NCI-H2196 treated with DMSO at 0.1 percent for 48 hours (cell line): ENCODE measurements at regions not wholly inside any gene's neighbourhood (a gene's known extent, or its start where the extent isn't known, plus 50 kb on each side); places are given as distances from the start of the nearest gene placed in this dataset.
"Not testable (repeated sequence)": the region's sequence is repeated elsewhere in the genome, so short reads cannot be mapped to it uniquely, and the experiment has no call there.

Experiments used
- DNase-seq: peaks from one replicate; lab custom pipeline; 2025; ENCODE audit not compliant: unreplicated experiment; lab: John Stamatoyannopoulos, UW

DNA sequence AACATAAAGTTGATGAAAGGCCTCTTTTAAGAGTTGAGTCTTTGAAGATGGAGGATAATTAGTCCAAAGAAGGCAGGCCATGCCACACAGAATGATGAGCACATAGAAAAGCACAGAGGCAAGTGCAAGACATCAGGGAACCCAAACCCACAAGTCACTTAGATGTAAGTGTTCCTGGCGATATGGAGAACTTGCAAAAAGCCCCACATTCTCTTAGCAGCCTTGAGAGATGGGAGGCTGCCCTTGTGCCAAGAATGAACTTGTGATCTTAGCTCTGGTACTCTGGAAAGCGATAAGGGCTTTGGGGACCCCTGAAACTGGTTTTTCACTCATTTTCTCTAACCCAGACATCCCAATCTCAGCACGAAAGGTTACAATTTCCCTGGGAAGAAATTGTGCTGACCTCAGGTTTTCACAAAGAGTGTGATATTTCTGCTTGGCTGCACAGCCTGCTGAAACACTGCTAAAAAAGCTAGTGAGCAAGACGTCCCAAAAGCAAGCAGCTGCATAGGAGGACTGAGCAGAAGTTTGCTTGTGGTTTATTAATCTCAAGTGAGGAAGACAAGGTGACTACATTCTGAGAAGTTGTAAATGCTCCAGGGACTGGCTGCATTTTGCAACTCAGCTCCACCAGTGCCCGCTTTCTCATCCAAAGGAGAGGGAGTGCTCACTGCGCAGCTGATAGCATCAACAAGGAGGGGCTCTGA lies 496.9 kb upstream of the CAMK1G start:
- DNase-seq = no peak

DNA sequence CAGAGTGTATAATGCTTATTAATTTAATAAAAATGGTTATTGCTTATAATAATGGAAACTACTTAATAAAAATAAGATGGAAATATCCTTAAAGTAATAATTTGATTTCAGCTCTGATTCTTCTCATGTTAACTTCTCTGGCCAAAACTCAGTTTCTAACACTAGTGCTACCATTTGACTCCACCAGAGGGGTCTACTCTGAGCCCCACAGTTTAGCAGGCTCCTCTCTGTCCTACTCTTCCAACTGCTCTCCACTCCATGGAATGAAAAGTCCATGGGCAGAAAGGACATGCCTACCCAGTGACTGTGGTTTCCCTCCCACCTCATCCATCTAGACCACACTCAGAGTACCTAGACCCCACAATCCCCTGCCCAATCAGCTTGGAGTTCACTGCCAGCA lies 489.1 kb upstream of the CAMK1G start:
- DNase-seq = no peak

DNA sequence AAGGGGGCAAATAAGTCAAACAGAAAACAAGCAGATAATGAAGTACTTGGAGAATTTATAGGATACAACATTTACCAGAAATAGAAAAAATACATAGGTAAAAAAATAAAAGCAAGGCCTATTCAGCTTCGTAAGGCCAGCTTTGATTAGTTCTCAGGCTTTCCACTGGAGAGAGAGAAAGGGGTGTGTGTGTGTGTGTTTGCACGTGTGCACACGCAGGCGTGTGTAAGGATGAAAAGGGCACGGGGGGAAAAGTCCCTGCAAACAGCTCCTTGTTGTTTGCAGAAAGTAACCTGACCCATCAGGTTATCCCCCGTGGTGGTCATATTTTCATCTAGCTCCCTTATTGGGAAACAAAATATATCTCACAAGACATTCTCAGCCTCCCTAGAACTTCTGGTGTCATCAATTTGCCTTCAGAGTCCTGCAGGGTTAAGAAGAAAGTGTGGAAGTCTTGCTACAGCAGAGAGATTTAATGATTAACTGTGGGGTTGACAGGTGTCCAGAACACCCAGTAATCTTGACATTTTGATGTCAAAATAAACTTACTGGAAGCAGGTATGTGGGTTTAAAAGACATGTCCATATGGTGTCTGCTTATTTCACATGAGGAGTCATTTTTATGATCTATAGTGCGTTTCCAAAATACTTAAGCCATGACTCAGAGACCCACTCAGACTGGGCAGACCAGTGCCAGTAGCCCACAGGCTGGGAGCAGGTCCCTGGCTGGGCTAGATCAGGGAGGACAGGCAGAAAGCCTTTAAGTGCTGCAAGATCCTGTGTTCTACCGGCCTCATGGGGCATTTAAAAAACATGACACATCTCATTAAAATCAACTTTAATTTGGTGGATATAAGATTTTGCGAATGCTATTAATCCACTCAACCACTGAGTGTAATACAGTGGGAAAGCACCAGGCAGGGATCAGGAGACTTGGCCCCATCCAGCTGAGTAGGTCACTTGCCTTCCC lies 487.6 kb upstream of the CAMK1G start:
- no peak for DNase-seq

DNA sequence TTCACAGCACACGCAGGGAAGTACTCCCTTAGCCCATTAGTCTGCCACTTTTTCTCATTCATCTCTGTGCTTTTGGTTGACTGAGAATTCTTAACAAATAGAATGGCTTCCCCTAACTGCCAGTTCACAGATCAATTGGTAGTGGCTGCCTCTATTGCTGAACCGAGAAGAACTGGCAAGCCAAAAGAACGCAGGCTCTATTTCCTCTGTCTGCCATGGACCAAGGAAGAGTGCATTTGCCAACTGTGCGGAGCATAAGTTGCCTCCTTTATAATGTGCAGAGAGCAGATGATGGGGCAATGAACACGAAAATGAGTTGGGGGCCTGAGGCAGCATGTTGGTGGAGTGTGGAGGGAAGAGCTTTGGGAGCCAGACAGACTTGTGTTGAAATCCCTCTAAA lies 483.1 kb upstream of the CAMK1G start:
- DNase-seq = no peak

DNA sequence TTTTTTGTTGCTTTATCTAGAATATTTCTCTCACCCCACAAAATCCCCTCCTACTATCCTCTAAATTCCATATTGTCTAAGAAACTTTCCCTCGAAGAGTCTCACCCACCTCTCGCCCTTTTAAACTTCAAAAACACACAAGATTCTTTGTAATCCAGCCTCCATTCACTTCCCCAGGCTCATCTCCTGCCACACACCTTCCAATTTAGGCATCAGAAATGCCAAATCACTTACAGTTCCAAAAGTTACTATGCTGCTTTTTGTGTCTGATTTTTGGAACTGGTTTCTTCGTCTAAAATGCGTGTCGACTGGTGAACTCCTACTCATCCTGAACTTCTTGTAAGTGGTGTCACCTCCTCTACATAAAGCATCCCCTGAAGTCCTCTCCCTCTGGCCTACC lies 482.4 kb upstream of the CAMK1G start:
- no peak for DNase-seq

DNA sequence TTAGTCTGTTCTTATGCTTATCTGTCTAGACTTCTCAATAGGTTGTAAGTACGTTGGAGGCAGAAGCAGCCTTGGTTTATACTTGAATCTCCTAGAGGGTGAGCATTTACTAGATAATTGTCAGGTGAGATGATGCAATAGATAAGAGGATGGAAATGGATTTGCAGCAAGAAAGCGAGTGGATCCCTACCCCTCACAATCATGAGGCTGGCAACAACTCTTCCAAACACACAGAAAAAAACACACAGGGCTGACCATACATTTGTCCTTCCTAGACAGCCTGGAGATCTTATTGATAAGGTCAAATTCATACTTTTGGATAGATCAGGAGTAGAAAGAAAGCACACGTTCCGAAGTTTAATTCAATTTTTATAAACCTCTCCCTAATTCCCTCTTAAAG lies 481.4 kb upstream of the CAMK1G start:
- DNase-seq = no peak

DNA sequence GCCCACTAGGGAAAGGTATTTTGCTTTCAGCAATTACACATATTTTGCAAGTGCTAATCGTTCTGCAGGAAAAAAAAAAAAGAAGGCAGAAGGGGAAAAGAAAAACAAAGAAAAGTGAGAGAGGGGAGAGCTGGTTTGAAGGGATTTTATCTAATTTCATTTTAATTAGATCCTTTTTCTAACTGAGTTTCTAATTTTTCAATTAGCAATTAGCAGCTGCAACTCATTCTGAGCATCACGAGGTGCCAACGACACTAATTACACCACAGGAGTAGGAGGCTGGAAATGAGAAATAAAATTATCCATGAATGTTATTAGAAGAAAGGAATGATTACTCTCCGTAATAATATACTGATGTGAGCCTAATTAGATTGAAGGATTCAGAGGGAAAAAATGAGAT lies 481.0 kb upstream of the CAMK1G start:
- no peak for DNase-seq

DNA sequence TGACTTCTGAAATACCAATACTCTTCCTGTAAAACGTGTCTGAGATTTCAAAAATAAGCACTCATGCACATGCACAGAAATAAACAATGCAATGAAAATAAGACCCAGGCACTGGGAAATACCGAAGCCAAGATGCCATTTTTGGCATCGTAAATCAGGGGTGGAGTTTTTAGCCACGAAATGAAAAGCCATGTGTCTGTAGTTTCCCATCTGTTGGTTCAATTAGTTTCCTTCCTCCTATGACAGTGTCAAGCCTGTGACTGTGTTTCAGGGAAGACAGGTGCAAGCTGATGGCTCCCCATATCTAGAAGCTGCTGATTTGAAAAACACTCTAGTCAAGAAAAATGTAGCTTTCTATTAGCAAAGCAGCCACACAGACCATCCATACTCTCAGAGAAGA lies 480.4 kb upstream of the CAMK1G start:
- no peak for DNase-seq

DNA sequence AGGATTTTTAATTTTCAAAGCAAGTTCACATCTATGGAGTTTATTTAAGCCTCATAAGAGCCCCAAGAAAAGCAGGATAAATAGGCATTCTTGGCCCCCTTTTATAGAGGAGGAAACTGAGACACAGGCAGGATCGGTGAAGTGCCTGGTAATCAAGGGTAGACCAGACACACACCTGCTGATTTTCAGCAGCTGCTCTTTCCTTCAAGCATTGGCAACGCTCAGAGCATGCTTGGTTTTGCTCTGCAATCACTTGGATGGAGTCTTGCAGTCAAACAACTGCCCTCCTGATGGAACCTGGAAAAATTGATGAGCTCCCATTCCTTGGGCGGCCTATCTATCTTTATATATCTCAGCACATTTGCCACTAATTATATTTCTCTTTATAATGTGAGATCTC lies 478.9 kb upstream of the CAMK1G start:
- no peak for DNase-seq

DNA sequence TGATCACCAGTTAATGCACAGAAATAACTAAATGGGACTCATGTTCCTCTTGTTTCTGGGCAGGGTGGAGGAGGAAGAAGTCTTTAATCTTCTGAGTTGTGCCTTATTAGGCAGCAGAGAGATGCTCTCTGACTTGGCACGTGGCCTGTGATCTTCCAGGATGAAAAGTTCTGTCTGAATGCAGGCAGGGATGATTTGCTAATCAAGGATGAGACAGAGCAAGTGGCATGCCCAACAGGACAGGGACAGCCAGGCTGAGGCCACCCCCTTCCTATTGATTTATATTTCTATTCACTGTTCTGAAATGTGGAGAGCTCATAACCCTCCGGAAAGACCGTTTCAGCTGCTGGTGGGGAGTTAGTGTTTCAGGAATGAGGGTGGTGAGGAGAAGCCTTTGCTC lies 477.8 kb upstream of the CAMK1G start:
- no peak for DNase-seq

DNA sequence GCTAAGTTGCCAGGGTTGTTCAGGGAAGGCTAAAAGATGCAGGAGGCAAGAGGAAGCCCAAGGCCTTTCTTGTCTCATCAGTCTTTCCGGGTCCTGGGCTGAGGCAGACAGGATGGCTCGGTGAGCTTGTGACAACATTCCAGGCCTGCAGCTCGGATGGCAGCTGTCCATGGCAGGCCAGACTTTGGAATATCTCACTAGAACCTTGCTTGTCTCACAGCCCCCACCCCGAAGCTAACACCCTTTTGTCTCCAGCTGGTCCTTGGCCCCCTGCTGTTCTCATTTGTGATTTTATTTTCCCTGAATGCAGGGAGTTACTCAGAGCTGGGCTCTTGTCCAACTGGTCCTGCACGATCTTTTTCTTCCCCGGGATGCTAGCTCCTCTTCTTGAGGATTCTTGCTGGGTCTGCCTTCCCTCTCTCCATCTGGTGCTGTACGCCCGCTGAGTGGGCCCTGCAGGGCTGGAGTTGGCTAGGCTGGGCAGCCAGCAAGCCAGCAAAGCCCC lies 477.2 kb upstream of the CAMK1G start:
- peak; percentile 2 for DNase-seq

DNA sequence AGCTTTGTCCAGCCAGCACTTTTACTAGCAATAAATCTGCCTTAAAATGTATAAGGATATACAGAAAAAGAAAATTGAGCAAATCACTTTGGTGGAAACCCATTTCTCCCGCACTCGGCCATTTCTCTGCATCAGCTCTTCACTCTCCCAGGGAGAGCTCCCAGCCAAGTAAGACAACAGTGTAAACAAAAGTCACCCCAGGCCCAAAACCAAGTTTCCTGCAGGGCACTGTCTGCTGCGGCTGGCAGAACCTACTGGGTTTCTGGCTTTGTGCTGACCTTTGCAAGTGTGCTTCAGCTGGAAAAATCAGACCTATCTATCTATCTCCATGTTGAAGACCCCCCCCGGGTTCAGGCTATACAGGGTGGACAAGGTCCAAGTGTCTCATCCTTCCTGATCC lies 476.7 kb upstream of the CAMK1G start:
- no peak for DNase-seq

DNA sequence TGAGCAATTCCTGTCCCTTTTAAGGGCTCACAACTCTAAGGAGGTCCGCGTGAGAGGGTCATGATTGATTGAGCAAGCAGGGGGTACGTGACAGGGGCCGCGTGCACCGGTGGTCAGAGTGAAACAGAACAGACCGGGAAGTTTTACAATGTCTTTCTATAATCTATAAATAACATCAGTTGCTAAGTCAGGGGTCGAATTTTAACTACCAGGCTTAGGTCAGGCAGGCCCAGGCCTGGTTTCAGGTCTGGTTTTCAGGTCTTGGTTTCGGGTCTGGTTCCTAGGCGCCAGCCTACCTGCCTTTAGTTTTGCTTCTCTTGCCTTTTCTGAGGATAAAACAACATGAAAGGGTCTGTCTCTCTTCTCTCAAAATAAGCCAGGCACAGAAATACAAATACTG lies 476.0 kb upstream of the CAMK1G start:
- no peak for DNase-seq

DNA sequence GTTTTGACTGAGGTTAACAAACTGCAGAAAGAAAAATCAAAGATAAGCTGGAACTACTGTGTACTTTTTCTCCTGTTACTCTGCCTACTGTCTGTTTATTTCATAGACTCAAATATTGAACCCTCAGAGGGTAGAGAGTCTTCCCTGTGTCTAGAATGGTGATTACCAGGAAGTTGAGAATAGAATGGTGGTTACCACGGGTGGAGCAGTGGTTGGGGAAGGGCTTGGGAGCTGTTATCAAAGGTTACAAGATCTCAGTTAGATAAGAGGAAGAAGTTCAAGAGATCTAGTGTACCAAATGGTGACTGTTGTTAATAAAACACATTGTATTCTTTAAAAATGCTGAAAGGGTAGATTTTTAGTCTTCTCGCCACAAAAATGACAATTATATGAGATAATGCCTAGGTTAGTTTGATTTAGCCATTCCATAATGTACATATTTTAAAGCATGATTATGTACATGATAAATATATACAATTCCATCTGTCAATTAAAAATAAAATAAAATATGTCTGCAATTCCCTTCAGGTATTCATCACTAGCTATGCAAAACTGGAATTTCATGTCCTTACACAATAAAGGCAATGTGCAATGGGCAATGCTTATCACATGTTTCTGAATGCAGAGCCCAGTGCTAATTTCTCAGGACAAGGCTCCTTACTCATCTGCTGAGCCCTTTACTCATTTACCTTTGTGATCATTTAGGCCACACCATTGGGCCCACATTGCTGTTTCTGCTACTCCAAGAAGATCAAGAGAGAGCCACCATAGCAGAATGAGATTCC lies 474.3 kb upstream of the CAMK1G start:
- DNase-seq = no peak

DNA sequence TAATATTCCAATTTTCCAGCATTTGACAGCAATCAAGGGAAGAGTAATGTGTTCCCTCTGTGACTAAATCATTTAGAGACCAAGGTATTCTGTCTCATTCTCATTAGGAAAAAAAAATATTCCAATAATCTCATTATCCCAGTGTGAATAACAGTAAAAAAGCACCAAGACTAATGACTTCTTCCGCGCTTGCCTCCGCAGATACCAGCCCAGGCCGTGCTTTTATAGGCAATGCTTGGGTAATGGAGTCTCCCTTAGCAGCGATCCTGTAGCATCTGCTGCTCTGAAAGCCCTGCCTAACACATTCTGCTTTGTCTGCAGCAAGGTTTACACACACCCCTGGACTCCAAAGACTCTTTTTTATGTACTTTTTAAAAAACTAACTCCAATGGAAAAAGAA lies 470.0 kb upstream of the CAMK1G start:
- DNase-seq = no peak

DNA sequence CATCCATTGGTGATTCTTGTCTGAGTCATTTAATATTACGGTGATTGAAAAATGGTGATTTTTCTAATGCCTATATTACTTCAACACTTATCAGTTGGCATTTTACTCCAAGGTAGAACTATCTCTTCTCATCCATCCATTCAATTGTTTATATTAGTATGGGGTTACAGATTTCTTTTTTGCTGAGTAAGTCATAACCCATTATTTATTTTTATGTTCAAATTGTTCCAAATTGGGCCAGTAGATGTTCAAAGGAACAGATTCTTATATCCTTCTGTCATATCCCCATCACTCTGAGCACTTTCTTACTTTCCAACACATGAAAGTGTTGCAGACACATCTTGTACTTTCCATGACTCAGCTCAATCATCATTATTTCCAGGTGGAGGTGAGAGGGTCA lies 466.8 kb upstream of the CAMK1G start:
- DNase-seq = no peak

DNA sequence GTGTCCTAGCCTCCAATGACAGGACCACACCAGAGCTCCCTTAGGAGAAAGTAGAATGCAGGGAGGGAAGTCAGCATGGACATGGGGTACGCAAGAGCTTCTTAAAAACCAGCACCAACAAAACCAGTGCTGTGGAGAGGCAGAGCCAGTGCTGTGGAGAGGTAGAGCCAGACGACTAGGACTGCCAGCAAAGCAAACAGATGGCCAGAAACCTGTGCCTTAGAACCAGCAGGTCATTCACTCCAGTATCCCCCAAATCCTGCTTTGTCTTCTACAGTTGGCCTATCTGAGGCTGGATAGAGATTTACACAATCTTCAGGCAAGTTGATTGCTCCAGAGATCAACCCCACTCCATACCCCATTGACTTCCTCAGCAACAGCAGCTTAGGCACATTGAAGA lies 459.9 kb upstream of the CAMK1G start:
- no peak for DNase-seq

DNA sequence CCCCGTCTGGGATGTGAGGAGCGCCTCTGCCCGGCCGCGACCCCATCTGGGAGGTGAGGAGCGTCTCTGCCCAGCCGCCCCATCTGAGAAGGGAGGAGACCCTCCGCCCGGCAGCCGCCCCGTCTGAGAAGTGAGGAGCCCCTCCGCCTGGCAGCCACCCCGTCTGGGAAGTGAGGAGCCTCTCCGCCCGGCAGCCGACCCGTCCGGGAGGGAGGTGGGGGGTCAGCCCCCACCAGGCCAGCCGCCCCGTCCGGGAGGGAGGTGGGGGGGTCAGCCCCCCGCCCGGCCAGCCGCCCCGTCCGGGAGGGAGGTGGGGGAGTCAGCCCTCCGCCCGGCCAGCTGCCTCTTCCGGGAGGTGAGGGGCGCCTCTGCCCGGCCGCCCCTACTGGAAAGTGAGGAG lies 454.4 kb upstream of the CAMK1G start:
- DNase-seq = not testable (repeated sequence)

DNA sequence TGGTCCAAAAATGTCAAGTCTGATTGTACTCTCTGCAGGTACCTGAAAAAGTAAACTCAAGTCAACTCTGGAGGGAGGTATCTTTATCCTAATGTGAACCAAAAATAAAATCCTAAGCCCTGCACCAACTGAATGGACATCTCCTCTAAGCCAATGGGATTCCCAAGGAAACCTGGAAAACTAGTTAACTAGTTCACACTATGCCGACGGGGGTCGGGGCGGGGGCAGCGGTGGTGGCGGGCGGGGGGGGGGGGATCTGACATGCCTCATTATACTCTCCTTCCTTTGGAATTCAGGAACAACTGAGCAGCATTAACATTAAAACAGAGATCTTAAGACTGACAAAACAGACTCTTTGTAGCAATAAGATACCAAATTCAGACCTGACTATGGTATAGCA lies 452.6 kb upstream of the CAMK1G start:
- DNase-seq = no peak

DNA sequence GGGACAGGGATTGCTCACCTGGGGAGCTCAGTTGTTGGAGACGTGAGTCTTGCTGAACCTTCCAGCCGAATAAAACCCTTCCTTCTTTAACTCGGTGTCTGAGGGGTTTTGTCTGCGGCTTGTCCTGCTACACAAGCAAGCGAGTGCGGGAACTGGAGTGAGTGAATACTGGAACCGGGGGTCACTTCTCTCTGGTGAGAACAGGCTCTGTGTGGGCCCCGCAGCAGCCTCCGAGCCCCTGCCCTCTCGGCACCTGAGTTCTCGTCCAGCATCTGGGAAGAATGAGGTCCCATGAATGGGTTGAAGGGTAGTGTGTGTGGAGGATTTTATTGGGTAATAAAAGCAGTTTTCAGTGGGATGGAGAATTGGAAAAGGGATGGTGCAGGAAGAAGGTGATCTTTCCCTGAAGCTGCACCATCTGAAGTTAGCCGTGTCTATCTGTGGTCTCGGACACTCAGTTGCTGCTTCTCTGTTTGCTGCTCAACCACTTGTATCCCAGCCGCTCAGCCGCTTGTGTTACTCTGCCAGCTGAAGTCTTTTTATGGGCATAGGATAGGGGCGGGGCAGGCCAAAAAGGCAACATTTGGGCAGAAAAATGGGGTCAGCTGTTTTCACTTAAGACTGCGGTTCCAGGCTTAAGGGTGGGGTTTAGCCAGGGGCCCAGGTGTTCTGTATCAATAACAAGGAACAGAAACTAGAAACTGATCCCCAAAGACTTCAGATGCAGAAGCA lies 450.6 kb upstream of the CAMK1G start:
- DNase-seq = no peak

DNA sequence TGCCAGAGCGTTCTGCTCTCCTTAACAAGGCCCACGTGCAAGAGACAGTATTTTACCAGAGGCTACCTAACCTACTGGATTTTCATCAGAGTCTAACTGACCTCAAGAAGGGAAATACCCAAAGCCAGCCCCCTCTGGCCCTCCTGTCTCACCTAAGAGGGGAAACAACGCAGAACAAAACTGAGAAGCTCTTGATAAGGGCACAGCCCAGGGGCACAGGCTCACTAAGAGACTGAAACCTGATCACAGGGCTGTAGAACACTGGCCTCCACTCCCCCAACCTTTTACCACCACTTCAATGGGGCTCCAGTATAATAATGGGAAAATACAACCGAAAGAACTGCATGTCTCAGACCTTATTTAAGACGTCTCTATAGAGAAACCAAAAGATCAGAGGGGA lies 449.5 kb upstream of the CAMK1G start:
- no peak for DNase-seq
